ENCODE measurements at regions not wholly inside any gene's neighbourhood (a gene's known extent, or its start where the extent isn't known, plus 50 kb on each side); places are given as distances from the start of the nearest gene placed in this dataset.
"Not testable (repeated sequence)": the region's sequence is repeated elsewhere in the genome, so short reads cannot be mapped to it uniquely, and the experiment has no call there.

GRCh38 chr9:41802706-41803105 is 326.5 kb downstream of the CNTNAP3B start:
- TF ChIP-seq POLR2A, CTCF (IDR thresholded peaks at IDR 0.05): not testable (repeated sequence)
